HG03045 (cell line): ENCODE measurements at regions not wholly inside any gene's neighbourhood (a gene's known extent, or its start where the extent isn't known, plus 50 kb on each side); places are given as distances from the start of the nearest gene placed in this dataset.

Experiments
- ATAC-seq: cut with Tn5 transposase; IDR thresholded peaks from one replicate; pipeline ENCODE4 v1.9.1; 2021; ENCODE audit warnings: mild to moderate bottlenecking, moderate library complexity; ENCODE audit not compliant: unreplicated experiment

- no peak for ATAC-seq
These were observed 55.5 kb downstream of the DRD1 start for GRCh38 chr5:175388531-175388930.

- ATAC-seq, result no peak
These were observed 56.8 kb downstream of the DRD1 start for GRCh38 chr5:175387144-175387543.

- ATAC-seq, result no peak
These were observed 57.5 kb downstream of the DRD1 start for GRCh38 chr5:175386526-175386925.

- no peak for ATAC-seq
These were observed 58.2 kb downstream of the DRD1 start for GRCh38 chr5:175385691-175386362.

- no peak for ATAC-seq
These were observed 59.0 kb downstream of the DRD1 start for GRCh38 chr5:175384724-175385552.

DNA sequence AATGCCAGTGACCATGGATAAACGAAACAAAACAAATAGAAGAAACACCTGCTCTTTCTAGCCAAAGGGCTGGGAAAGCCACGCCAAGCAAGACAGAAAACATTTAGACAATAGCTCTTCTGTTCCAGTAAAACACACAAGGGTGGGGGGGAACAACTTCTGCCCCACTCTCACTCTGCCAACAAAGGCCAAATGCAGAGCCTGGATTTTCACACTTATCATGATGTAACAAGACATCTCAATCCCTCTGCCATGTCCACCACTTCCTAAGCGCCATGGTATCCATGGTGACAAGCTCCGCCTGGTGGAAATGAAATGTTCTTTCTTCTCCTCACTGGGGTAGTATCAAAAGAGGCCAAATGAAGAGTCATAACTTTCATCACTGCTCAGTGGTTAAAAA is 60.6 kb downstream of the DRD1 start:
- no peak for ATAC-seq

- ATAC-seq, result no peak
These were observed 61.8 kb downstream of the DRD1 start for GRCh38 chr5:175382171-175382570.

DNA sequence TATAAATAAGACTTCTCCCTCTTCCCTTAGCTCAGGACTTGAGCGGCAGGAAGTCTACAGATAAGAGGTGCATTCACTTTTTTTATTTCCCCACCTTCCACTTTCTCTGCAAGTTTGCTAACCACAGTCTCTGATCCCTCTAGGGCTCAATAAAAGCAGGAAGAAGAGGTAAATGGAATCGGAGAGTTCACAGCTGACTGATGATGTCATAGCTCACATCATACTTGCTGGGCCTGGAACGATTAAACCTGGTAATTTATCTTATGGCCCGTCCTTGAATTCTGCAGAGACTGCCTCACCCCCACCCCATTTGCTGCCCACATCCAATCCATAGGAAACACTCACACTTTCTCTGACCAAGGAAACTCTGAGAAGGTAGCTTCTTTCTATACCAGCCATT is 62.9 kb downstream of the DRD1 start:
- ATAC-seq, result no peak

- ATAC-seq, result no peak
These were observed 63.3 kb downstream of the DRD1 start for GRCh38 chr5:175380701-175381100.

- ATAC-seq, result no peak
These were observed 64.1 kb downstream of the DRD1 start for GRCh38 chr5:175379867-175380266.

DNA sequence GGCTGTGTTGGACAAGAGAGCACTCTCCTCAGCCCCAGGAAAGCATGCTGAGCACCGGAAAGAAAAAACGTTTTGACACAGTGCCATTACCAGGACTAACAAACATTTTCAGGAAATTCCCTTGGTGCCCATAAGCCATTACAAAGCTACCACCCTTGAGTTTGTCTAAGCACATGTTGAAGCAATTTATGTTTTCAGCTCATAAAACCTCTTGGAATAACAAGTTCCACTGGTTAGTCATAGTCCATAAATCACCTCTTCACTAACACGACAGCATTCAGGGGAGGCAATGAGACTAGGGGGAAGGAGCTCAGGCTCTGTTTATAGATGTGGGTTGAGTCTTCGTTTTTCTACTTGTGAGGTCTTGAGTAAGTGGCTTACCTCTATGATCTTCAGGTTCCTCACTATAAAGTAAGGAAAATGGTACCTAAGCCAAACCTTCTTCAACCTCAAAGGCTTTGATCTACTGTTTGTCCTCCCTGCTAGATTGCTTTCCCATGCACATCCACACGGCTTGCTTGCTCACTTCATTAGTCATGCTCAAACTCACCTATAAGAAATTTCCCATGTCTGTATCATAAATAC is 65.4 kb downstream of the DRD1 start:
- no peak for ATAC-seq

- no peak for ATAC-seq
These were observed 66.2 kb downstream of the DRD1 start for GRCh38 chr5:175377816-175378215.

DNA sequence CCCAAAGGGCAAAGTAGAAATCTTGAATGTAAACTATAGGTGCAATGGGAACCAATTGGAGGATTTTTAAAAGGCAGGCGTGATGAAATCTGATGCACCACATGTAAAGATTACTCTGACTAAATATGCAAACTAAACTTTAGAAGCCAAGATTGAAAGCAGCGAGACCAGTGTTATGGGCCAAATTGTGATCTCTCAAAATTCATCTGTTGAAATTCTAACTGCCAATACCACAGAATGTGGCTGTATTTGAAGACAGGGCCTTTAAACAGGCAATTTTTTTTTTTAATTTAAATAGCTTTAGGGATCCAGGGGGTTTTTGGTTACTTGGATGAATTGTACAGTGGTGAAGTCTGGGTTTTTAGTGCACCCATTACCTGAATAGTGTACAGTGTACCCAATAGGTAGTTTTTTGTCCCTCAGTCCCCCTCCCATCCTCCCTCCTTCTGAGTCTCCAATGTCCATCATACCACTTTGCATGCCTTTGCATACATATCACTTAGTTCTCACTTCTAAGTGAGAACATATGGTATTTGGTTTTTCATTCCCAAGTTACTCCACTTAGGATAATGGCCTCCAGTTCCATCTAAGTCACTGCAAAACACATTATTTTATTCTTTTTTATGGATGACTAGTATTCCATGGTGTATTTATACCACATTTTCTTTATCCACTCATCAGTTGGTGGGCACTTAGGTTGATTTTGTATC is 69.7 kb downstream of the DRD1 start:
- ATAC-seq, result no peak

DNA sequence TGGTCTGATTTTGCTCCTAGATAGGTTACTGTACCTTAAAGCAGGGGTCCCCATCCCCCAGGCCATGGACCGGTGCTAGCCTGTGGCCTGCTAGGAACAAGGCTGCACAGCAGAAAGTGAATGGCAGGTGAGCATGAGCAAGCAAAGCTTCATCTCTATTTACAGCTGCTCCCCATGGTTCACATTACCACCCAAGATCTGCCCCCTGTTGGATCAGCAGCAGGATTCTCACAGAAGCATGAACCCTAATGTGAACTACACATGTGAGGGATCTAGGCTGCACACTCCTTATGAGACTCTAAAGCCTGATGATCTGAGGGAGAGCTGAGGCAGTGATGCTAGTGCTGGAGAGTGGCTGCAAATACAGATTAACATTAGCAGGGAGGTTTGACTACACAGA is 78.1 kb downstream of the DRD1 start:
- no peak for ATAC-seq

- no peak for ATAC-seq
These were observed 80.7 kb downstream of the DRD1 start for GRCh38 chr5:175363300-175363699.

GRCh38 chr5:175357995-175358394 is 86.0 kb downstream of the DRD1 start:
- no peak for ATAC-seq

GRCh38 chr5:175356428-175356827 is 87.6 kb downstream of the DRD1 start:
- no peak for ATAC-seq

DNA sequence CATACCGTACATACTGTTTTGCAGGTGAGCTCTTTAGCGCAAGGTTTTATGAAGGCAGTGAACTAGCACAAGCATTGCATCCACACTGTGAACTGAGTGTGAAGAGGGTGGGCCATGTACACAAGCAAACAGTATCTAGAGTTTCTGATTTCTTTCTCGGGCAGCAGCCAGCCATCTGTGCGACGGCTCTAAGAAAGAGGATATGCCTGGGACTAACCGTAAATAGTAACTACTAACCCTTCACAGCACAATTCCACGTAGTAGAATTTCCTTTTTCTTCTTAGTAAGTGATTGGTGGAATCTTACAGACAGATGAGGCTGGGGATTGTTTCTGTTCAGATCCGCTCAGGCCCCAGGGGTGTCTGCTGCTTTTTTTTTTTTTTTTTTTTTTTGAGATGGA is 89.0 kb downstream of the DRD1 start:
- ATAC-seq, result no peak

GRCh38 chr5:175353926-175354325 is 90.1 kb downstream of the DRD1 start:
- no peak for ATAC-seq

DNA sequence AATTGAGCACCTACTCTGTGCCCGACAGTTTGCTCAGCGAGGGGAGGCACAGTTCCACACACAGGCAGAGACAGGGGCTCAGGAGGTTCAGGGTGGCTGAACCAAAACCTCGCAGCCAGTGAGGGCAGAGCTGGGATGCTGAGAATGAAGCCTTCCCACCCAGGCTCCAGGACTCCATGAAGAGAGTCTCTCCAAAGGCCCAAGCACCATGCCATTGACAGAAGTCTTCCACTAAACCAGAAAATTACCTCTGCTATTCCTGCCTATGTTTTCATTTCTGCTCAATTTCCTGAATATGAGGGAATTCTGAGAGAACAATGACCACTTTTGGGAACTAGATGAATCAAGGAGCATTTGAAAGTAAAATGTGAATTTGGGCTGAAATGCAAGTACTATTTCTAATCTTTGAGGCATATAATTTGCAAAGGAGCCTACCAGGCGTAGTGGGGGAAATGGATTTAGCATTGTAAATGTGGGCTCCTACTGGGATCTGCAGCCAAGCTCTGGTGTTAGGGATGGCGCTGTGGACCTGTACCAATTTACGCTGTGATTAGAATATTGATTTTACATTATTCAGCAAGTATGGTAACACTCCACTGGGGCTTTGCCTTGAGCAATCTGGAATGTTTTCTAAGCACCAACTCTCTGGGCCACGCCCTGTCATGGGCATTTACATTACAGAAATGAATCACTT is 91.9 kb downstream of the DRD1 start:
- no peak for ATAC-seq

DNA sequence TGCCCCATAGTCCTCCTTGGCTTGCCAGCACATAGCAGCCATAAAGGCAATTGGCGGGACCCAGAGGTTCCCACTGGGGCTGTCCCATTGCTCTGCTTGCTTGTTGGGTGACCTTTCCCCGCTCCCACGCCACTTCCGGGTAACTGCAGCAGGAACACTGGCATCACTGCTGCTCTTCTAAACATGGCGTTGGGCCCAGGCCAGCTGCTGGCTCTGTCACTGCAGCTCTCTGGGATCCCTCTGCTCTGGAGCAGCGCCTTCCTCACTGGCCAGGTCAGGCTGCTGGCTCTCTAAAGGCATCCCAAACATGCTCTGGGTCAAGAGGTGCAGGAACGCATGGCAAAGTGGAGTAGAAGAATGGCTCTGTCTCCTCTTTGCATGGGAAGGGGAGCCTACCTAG is 92.9 kb downstream of the DRD1 start:
- no peak for ATAC-seq
